Esophagus squamous epithelium (tissue), 5 donors: ENCODE measurements at regions not wholly inside any gene's neighbourhood (a gene's known extent, or its start where the extent isn't known, plus 50 kb on each side); places are given as distances from the start of the nearest gene placed in this dataset.

Experiments
- DNase-seq: peaks from one replicate; lab custom pipeline; 2025; lab: John Stamatoyannopoulos, UW
- H3K27ac ChIP-seq, 4 donors: fragments of 200-600 bp; sonication (generic); one replicate each; pipeline ENCODE4 v1.5.1; 2016 to 2019; ENCODE audit warnings: mild to moderate bottlenecking in 1 of 4
- H3K27me3 ChIP-seq, 4 donors: fragments of 200-600 bp; sonication (generic); 1 replicate in 3 of 4; 2 replicates in 1 of 4; pipeline versions ENCODE4 v1.5.1 to v1.6.0; 2017 to 2021; ENCODE audit warnings: antibody characterized with exemption in 1 of 4
- H3K36me3 ChIP-seq, 3 donors: fragments of 200-600 bp; sonication (generic); one replicate each; pipeline ENCODE4 v1.5.1; 2016 to 2019
- H3K4me1 ChIP-seq, 3 donors: fragments of 200-600 bp; sonication (generic); one replicate each; pipeline ENCODE4 v1.5.1; 2017 to 2019
- H3K4me3 ChIP-seq, 4 donors: fragments of 200-600 bp; sonication (generic); 1 replicate in 3 of 4; 2 replicates in 1 of 4; pipeline ENCODE4 v1.5.1; 2016 to 2019; ENCODE audit warnings: mild to moderate bottlenecking in 2 of 4, moderate library complexity in 1 of 4
- H3K9me3 ChIP-seq, 3 donors: fragments of 200-600 bp; sonication (generic); one replicate each; pipeline ENCODE4 v1.5.1; 2016 to 2019
- POLR2A ChIP-seq, 4 donors: fragments of 450-650 bp; IDR thresholded peaks; one replicate each; pipeline ENCODE4 v1.6.1; 2017; ENCODE audit warnings: antibody characterized with exemption in 4 of 4, mild to moderate bottlenecking in 4 of 4, moderate library complexity in 3 of 4
- WGBS, 2 donors: methylation state at CpG; one replicate each; pipeline ENCODE4 v1.1.5; 2018; 5-methylcytosine and 5-hydroxymethylcytosine counted together
- intact Hi-C: fragments of 100-400 bp; cut with DNase I; formaldehyde crosslinking; loops from one replicate; pipeline ENCODE4 v1.15.0; 2022
- TF ChIP-seq, protein P1 (sequence below), 6 experiments: fragments of 450-650 bp in 4 of 6; fragments of 200-600 bp in 2 of 6; sonication (generic) in 2 of 6; IDR thresholded peaks; one replicate each; pipeline ENCODE4 v1.5.1; 2016 to 2019; ENCODE audit warnings: antibody characterized with exemption in 6 of 6, mild to moderate bottlenecking in 4 of 6, moderate library complexity in 4 of 6
- donor health status: DM: yes; HTN: yes; CAD: no.

DNA sequence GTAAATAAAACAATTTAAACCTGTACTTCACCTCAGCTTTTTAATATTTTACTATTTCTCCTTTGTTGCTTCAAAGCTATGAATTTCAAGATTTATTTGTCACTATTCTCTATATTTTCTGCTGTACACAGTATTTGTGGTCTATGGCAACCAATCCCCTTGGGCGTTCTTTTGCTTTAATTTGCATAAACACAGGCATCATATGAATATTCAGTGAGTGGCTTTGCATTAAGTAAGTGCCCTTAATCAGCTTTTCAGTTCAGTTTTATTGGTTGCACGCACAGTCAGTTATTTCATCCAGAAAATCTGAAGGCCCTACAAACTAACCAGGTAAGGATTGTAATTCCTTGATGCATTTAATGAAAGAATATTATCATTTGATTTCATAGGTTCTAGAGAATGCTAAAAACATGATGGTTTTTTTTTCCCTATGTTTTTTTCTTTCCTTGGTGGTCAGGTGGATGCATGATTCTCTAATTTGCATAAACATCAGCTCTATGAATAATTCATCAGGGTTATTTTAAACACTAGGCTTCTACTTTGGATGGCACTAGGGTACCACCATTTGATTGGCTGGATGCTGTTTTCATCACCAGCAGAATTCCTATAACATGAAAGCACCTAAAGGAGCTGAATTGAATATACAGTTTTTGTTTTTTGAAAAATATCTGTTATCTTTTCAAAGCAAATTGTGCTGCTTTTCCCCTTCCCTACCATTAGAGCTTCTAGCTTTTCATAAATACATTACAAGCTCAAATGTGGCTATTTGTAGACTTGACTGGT, 249.2 kb upstream of the CCNH start:
- TF ChIP-seq, protein P1, sequence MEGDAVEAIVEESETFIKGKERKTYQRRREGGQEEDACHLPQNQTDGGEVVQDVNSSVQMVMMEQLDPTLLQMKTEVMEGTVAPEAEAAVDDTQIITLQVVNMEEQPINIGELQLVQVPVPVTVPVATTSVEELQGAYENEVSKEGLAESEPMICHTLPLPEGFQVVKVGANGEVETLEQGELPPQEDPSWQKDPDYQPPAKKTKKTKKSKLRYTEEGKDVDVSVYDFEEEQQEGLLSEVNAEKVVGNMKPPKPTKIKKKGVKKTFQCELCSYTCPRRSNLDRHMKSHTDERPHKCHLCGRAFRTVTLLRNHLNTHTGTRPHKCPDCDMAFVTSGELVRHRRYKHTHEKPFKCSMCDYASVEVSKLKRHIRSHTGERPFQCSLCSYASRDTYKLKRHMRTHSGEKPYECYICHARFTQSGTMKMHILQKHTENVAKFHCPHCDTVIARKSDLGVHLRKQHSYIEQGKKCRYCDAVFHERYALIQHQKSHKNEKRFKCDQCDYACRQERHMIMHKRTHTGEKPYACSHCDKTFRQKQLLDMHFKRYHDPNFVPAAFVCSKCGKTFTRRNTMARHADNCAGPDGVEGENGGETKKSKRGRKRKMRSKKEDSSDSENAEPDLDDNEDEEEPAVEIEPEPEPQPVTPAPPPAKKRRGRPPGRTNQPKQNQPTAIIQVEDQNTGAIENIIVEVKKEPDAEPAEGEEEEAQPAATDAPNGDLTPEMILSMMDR (IDR thresholded peaks at IDR 0.05): no peak
- TF ChIP-seq POLR2A (IDR thresholded peaks at IDR 0.05): no peak
- H3K27me3 ChIP-seq: no peaks in the 10 kb centered on the region
- no peaks in the 10 kb centered on the region for H3K4me1 ChIP-seq
- no peak overlapping the region for H3K27ac ChIP-seq
- DNase-seq: no peak
- no peaks in the 10 kb centered on the region for H3K36me3 ChIP-seq
- H3K4me3 ChIP-seq: no peak overlapping the region
- intact Hi-C loops: no loop called here
- no peaks in the 10 kb centered on the region for H3K9me3 ChIP-seq
- WGBS, 2 donors: 65 to 66% methylated on average over 2 of the region's 2 CpGs

DNA sequence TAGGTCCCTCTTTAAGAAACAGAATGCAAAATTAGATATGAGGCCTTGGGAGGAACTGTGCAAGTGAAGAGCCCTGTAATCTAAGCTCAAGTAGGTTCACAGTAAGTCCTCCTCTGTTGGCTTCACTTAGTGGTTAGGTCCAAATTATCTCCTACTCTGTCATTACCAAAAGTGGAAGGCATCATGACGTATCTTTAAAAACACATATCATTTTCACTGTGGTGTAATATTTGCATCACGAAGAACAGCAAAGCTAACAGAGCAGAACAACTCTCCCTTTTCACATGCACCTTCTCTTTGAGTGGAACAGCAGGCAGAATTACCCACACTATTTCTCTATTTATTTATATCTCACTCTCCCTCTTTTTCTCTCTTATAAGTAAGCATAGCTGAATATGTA, 240.5 kb upstream of the CCNH start:
- H3K4me1 ChIP-seq: no peaks in the 10 kb centered on the region
- no peak overlapping the region for H3K27ac ChIP-seq
- intact Hi-C loops: no loop called here
- H3K4me3 ChIP-seq: no peak overlapping the region
- no peaks in the 10 kb centered on the region for H3K9me3 ChIP-seq
- no peaks in the 10 kb centered on the region for H3K27me3 ChIP-seq
- no peaks in the 10 kb centered on the region for H3K36me3 ChIP-seq
- no peak for DNase-seq
- WGBS, 2 donors: 78 to 85% methylated on average over 2 of the region's 2 CpGs
- TF ChIP-seq, protein P1 (IDR thresholded peaks at IDR 0.05): no peak
- TF ChIP-seq POLR2A (IDR thresholded peaks at IDR 0.05): no peak

DNA sequence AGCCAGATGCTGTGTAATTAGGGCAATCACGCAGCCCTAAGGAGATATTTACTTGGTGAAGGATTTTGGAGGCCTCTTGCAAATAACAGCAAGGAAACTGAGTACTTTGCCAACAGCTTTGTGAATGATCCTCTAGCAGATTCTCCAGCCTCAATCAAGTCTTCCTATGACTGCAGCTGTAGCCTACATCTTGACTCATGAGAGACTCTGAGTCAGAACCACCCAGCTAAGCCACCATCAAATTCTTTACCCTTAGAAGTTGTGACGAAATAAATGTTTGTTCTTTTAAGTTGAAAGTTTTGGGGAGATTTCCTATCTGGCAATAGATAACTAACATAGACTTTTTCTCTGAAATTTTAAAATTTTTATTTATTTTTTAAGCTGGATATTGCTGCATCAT, 237.6 kb upstream of the CCNH start:
- Histone ChIP-seq H3K27ac (no peak overlapping the region), H3K4me1 (no peaks in the 10 kb centered on the region), H3K36me3 (no peaks in the 10 kb centered on the region), H3K27me3 (no peaks in the 10 kb centered on the region), H3K9me3 (no peaks in the 10 kb centered on the region), H3K4me3 (no peak overlapping the region)
- TF ChIP-seq POLR2A (IDR thresholded peaks at IDR 0.05): no peak
- TF ChIP-seq, protein P1 (IDR thresholded peaks at IDR 0.05): no peak
- DNase-seq: no peak
- WGBS, 2 donors: 31 to 55% methylated on average over 2 of the region's 2 CpGs
- intact Hi-C loops: no loop called here

DNA sequence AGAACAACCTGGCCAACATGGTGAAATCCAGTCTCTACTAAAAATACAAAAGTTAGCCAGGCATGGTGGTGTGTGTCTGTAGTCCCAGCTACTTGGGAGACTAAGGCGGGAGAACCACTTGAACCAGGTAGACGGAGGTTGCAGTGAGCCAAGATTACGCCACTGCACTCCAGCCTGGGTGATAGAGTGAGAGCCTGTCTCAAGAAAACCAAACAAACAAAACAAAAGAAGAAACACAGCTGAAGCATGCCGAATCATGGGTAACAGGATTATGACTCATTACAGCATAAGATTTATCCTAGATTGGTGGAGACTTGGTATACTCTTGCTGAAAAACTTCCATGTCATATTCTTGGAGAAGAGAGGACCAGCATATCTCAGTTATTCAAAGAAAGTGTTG, 236.7 kb upstream of the CCNH start:
- no peaks in the 10 kb centered on the region for H3K4me1 ChIP-seq
- H3K9me3 ChIP-seq: no peaks in the 10 kb centered on the region
- no peaks in the 10 kb centered on the region for H3K27me3 ChIP-seq
- DNase-seq: no peak
- WGBS, 2 donors: 59 to 61% methylated on average over 4 of the region's 4 CpGs
- H3K4me3 ChIP-seq: no peak overlapping the region
- intact Hi-C loops: no loop called here
- H3K36me3 ChIP-seq: no peaks in the 10 kb centered on the region
- TF ChIP-seq, protein P1 (IDR thresholded peaks at IDR 0.05): no peak
- TF ChIP-seq POLR2A (IDR thresholded peaks at IDR 0.05): no peak
- no peak overlapping the region for H3K27ac ChIP-seq

DNA sequence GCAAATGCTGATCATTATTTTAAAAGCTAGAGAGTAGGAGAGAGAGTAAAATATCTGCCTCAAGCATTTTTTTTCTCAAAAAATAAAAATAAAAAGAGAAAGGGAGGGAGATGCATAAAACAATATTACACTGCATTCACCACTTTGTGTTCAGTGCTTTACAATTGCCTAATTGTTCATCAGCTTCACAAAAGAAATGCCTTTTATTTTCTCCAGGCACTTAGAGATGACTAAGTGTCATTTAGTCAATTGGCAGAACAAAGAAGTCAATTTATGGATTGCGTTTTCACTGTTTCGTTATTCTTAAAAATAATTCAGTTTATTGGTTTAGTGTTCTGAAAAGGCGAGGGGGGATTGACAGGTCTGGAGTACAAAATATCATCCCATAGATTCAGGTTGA, 232.5 kb upstream of the CCNH start:
- TF ChIP-seq, protein P1 (IDR thresholded peaks at IDR 0.05): no peak
- TF ChIP-seq POLR2A (IDR thresholded peaks at IDR 0.05): no peak
- intact Hi-C loops: no loop called here
- Histone ChIP-seq H3K27ac (no peak overlapping the region), H3K4me1 (no peaks in the 10 kb centered on the region), H3K9me3 (no peaks in the 10 kb centered on the region), H3K4me3 (no peak overlapping the region), H3K36me3 (no peaks in the 10 kb centered on the region), H3K27me3 (no peaks in the 10 kb centered on the region)
- DNase-seq: no peak
- 42 to 56% methylated on average over 3 of the region's 3 CpGs for WGBS, 2 donors
